Muscle of back (tissue), 3 donors: ENCODE measurements at regions not wholly inside any gene's neighbourhood (a gene's known extent, or its start where the extent isn't known, plus 50 kb on each side); places are given as distances from the start of the nearest gene placed in this dataset.
"Not testable (repeated sequence)": the region's sequence is repeated elsewhere in the genome, so short reads cannot be mapped to it uniquely, and the experiment has no call there.

ENCODE experiments used
- DNase-seq, 3 donors: peaks; one replicate each; pipeline versions ENCODE4 v3.0.0 to v3.0.0-alpha.2; 2013

DNA sequence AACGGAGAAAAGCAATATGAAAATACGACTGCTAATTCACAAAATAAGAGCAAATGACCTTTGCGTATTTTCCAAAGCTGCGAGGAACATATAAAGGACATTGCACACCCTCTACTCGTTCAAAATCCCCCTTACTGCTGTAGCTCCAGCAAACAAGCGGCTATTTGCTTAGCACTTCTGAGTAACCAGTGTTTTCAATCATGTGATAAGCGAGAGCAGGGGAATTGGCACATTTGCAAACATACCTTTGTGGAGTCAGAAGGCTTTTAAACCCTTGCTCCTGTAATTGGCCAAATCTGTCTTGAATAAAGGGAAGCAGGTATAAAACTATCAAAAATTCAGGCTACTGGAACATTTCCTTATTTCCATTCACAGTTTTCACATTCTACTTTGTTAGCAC, 610.2 kb downstream of the UBE2NL start:
- DNase-seq, result no peak

DNA sequence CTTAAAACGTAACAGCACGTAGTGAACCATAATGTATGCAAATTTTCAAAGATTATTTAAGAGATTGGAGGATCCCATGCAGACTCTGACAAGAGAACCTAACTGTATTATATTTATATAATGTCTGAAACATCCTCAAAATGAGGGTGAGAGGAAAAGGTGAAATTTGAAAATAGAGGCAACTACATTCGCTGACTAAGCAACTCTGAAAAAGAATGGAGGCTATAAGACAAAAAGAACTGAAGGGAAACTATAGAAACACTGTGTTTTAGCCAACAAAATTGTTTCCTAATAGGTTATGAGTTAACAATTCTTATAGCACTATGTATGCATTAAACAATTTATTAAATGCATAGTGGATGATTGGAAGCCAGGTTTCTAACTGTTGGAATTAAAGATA, 648.0 kb downstream of the UBE2NL start:
- DNase-seq, result no peak

DNA sequence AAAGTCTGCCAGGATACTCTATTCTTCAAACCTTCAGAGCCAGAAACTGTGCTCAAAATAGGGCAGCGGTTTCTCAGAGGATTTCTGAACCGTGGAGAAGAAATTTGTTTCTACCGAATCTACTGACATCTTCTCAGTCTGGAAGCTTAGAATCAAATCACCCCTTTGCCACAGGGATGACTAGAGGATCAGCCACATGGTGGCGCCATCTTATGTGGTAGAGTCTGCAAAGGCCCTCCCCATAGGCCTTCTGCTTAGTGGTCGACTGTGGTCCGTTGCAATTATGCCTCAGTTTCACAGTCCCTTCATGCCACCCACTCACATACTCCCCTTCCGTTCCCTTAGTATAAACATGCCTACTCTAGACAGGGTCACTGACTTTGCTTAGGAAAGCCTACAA, 680.7 kb upstream of the SPANXN1 start:
- DNase-seq, result no peak

DNA sequence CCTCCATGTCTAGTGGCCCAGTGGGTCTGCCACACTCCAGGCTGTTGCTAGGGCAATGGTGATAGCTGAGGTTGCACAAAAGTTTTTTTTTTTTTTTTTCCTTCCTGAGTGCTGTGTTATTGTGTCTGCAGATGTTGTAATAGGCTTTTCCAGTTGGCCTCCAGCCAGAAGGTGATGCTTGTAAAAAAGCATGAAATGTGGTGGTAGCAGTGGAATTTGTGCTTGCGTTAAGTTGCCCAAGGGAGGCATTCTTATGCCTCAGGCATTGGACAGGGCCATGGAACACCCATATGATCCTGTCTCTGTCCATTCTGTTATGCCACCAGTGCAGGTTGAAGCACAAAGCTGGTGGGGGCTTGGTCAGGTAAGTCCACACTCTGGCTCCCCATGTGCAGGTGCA, 660.5 kb upstream of the SPANXN1 start:
- DNase-seq, result peak in 2 of 3 donors; percentile 2

DNA sequence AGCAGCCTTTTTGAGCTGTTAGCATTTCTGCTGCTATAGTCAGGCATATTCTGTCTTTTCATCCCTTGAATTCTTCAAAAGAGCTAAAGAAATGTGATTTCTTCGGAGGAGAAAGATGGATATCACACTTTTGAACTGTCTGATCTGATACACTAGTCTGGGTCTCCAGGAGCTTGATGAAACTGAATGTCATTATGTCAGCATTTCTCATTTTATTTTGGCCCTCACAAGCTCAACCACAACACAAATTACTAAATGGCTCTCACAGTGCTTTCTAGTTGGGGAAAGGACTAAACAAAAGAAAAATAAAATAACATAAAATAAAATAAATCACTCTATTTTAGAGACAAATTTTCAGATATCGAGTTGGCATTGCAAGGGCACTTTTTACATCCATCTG, 655.3 kb upstream of the SPANXN1 start:
- DNase-seq, result no peak

DNA sequence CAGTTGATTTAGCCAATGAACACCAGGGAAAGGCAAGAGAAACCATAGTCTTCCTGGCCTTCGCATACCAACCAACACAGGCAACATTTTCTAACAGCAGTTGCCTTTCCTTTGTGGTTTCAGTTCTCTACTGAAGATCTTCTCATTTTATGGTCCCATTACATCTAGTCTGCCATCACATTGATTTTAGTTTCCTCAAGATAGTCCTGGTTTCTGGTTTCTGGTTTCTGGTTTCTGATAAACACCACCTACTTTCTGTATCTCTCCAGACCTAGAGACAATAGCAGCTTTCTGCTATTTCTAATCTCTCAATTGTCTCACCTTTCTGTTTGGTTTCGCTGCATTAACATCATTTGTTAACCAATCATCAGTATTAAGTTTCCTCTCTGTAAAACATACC, 646.3 kb upstream of the SPANXN1 start:
- no peak for DNase-seq

DNA sequence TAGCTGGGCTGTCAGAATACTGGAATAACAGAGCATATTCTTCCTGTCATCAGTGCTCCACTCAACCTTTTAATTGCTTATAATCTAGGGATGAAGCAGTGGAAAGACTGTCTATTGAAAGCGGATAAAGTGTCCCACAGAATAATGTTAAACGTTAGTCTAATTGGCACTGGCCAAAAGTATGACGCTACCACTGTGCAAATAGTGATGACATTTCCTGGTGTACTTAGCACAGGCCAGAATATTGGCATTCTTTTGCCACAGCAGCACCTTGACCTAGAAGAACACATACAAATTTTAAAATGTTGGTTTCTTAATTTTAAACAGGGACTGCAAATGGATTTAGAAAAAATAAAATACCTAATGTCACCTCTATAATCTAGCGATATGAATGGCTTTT, 635.2 kb upstream of the SPANXN1 start:
- DNase-seq, result no peak

DNA sequence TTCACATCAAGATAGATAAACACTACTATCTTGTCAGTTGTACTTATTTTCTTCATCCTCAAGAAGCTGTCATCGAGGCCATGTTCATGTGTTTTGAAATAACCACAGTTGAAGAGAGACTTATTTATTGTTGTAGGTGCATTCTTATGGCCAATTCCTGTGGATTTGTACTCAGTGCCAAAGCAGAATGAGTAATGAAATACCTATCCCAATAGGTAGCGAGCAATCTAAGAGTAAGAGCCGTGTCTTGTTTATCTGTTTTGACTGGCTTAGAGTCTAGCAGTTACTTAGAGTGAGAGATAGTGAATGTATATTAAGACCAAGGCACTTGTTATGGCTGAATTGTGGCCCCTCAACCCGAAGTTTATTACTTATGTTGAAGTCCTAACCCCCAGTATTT, 631.0 kb upstream of the SPANXN1 start:
- DNase-seq, result no peak

DNA sequence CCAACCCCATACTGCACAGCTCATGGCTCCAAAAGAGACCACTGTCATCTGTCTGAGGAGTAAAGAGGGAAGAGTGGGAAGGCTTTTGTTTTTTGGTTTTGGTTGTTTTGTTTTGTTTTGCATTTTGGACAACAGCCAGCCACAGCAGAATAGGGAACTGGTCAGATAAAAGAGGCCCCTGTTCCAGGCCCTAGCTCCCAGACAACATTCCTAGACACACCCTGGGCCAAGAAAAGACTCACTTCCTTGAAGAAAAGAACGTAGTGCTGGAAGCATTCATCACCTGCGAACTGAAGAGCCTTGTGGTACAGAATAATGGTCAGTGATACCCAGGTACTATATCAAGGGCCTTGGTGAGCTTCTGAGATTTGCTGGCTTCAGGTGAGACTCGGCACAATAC, 619.4 kb upstream of the SPANXN1 start:
- no peak for DNase-seq

DNA sequence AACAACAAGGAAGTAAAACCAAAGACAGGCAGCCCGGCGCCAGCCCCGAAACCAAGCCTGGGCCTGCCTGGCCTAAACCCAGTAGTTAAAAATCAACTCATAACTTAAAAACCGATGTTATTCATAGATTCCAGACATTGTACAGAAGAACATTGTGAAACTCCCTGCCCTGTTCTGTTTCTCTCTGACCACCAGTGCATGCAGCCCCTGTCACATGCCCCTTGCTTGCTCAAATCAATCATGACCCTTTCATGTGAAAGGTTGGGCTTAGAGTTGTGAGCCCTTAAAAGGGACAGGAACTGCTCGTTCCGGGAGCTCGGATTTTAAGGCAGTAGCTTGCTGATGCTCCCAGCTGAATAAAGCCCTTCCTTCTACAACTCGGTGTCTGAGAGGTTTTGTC, 612.9 kb upstream of the SPANXN1 start:
- DNase-seq, result not testable (repeated sequence)

DNA sequence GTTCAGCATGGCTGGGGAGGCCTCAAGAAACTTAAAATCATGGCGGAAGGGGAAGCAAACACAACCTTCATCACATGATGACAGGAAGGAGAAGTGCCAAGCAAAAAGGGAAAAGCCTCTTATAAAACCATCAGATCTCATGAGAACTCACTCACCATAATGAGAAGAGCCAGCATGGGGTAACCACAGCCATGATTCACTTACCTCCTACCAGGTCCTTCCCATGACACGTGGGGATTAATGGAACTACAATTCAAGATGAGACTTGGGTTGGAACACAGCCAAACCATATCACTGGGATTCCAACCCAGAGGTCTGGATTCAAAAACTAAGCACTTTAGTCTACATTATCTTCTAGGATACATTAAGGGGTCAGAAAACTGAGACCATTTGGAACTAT, 609.6 kb upstream of the SPANXN1 start:
- no peak for DNase-seq

DNA sequence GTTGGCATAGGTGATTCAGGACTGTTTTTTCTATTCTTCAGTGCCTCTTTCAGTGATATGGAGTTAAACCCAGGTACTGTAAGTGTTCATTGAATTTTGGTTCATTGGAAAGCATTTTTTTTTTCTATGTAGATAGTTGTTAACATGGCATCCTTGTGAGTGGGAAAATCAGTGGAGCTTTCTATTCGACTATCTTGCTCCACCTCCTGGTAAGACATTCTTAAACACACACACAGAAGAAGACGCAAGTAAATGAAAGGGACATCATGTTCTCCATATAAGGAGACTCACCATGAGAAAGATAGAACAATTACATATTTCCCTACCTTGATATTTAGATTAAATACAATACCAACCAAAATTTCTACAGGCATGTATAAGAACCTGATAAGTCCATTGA, 598.5 kb upstream of the SPANXN1 start:
- no peak for DNase-seq

DNA sequence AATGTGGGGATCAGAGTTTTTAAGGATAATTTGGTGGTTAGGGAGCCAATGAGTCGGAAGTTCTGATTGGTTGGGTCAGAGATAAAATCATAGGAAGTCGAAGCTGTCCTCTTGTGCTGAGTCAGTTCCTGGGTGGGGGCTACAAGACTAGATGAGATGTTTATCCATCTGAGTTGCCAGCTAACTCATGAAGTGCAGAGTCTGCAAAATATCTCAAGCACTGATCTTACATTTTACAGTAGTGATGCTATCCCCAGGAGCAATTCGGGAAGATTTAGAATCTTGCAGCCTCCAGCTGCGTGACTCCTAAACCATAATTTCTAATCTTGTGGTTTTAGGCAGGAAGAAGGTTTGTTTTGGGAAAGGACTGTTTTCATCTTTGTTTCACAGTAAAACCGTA, 565.8 kb upstream of the SPANXN1 start:
- no peak for DNase-seq

DNA sequence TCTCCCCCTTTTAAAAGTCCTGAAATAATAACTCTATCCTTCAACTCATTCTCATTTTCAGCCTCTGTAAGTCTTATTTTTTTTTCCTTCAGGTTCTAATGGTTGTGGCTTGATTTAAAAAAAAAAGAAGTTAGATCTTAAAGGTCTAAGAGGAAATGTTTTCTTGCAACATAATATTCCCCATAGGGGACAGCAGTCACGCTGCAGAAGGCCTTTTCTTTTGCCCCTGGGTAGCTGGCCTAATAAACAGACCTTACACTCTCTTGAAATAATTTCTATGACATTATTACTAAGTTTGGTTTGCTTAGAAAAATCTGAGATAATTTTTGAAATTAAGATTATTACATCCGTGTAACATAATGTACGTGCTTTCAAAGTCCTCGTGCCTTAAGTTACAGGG, 564.1 kb upstream of the SPANXN1 start:
- DNase-seq, result no peak

DNA sequence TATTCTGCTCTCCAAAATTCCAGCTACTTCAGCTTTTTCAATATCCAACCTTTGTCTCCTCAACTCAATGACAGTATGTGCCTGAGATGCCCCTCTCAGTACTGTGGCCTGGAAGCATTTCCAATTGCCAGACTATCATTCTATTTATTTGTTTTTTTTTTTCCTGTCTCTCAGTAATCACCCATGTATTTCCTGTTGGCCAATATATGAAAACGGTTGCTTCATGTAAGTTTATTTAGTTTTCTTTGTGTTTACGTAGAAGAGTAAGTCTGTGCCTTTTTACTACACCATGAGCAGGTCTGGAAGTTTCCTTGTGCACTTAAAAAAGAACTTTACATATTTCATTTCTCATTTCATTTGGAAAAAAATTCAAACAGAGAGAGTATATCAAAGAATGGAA, 537.5 kb upstream of the SPANXN1 start:
- no peak for DNase-seq

DNA sequence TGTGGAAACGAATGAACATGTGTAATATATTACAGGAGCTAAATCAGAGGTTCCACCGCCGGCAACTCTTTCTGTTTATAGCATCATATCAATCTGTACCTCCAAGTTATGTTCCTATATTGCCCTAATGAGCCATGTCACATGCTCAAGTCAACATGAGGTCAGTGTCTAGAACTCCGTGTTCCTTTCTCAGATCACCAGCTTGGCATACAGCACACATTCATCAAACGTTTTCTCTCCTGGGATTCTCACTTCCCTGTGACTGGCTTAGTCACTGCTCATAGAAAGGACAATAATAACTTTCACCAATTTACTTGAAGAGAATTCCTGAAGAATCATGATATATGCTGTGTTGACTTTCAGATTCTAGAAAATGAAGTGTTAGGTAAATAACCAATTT, 532.0 kb upstream of the SPANXN1 start:
- no peak for DNase-seq

DNA sequence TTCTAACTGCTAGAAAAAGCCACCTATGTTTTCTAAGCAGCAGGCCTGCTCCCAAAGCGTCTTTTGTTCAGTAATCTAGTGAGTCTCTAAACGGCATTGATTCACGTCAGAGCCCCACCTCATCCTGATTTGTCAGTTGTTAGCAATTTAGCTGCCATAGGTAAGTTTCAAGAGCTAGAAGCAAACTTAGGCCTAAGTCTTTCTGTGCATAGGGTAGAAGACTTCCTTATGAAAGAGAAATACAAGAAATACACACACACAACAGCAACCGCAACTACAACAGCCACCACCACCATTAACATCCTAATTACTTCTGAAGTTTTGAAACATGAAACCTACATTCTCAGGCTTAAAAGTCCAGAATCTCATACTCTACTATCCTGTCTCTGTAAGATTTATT, 531.1 kb upstream of the SPANXN1 start:
- DNase-seq, result no peak

DNA sequence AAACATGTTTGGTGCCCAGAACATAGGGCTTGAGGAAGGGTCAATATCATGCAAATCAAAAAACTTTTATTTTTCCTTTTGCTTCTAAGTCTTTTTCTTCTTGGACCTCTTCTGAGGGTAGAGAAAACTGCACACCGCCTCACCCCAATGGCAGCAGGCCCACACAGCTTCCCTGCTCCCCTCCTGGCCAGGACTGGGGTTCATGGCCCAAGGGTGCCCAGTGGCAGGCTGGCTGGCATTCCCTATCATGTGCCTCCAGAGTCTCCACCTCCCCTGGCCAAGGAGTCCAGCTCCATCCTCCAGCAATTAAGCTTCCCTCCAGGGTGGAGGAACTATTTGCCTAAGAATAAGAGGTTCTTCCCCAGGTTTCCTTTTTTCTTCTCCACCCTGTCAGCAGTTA, 529.6 kb upstream of the SPANXN1 start:
- DNase-seq, result no peak

DNA sequence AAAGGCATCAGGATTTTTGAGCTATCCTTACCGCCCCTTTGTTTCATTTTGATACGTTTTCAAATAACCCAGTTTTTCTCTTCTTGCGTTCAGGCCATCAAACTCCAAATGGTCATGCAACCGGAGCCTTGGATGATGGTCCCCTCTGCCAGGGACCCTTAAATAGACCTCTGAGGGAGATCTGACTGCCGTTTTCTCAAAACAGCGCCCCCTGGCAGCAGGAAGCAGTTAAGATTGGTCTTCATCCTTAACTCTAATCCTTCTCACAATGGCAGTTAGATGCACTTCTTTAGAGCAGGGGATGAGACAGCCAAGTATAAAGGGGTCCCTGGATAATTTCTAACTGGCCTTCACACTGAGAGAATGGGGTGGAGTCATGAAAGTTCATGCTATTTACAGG, 525.0 kb upstream of the SPANXN1 start:
- DNase-seq, result no peak

DNA sequence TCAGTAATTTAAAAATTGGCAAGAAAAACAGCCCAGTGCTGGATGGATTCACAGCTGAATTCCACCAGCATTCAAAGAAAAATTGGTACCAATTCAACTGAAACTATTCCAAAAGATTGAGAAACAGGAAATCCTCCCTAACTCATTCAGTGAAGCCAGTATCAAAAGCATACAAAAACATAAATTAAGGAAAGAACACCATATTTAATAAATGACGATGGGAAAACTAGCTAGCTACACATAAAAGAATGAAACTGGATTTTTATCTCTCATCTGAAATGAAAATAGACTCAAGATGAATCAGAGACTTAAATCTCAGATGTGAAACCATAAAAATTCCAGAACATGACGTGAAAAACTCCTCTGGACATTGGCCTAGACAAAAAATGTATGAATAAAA, 516.8 kb upstream of the SPANXN1 start:
- DNase-seq, result peak; percentile 2 to 33 (median 7)

DNA sequence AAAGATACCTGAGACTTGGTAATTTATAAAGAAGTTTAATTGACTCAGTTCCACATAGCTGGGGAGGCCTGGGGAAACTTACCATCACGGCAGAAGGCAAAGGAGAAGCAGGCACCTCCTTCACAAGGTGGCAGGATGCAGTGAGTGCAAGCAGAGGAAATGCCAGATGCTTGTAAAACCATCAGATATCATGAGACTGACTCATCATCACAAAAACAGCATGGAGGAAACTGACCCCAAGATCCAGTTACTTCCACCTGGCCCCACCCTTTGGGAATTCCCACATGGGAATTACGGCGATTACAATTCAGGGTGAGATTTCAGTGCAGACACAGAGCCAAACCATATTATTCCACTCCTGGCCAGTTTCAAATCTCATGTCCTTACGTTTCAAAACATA, 514.7 kb upstream of the SPANXN1 start:
- DNase-seq, result no peak

DNA sequence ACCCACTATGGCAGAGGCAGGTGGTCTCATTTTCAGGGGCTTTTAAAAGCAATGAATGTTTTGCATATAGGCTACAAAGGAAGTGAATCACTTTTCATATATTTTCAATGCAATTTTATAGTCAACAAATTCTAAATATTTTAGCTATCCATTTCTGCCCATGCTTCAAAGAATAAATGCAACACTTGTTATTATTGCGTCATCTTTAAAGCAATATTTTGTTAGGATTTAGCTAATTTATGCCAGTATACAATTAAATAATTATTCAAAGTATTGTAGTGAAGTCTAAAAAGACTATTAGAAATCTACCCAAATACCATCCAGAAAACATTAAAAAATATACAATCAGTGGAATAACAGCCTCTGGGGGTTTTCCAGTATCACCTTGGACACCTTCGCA, 509.1 kb upstream of the SPANXN1 start:
- no peak for DNase-seq

DNA sequence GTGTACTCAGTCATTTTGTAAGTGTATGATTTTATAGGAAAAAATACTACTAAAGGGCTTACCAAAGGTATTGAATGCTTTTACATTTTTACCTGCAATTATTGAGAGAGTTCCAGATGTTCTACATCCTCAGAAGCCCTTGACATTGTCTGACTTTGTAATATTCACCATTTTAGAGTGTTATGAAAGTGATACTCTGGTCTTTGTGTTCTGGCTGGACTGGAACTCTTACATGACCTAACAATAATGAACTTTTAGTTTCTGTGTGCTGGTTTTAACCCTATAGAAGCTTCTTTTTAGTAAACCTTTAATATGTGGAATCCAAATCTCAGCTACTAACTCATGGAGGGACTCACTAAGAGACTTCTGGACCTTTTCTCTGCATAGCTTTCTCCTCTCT, 478.8 kb upstream of the SPANXN1 start:
- no peak for DNase-seq

DNA sequence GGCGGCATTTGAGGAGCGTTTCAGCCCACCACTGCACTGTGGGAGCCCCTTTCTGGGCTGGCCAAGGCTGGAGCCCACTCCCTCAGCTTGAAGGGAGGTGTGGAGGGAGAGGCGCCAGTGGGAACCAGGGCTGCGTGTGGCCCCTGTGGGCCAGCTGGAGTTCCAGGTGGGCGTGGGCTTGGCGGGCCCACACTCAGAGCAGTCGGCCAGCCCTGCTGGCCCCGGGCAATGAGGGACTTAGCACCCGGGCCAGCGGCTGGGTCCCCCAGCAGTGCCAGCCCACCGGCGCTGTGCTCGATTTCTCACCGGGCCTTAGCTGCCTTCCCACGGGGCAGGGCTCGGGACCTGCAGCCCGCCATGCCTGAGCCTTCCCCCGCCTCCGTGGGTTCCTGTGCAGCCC, 463.8 kb upstream of the SPANXN1 start:
- DNase-seq, result not testable (repeated sequence)

DNA sequence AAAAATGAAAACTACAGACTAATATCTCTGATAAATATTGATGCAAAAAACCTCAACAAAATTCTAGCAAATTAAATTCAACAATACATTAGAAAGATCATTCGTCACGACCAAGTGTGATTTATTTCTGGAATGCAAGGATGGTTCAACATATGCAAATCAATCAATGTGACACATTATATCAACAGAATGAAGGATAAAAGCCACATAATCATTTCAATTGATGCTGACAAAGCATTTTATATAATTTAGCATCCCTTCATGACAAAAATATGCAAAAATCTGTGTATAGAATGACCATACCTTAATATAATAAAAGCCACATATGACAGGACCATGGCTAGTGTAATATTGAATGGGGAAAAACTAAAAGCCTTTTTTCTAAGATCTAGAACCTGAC, 457.2 kb upstream of the SPANXN1 start:
- no peak for DNase-seq
